B cell (primary cell): ENCODE measurements at regions not wholly inside any gene's neighbourhood (a gene's known extent, or its start where the extent isn't known, plus 50 kb on each side); places are given as distances from the start of the nearest gene placed in this dataset.

Experiments
- CTCF ChIP-seq: fragments of 200-600 bp; IDR thresholded peaks from one replicate; pipeline ENCODE4 v1.8.0; 2022; ENCODE audit warnings: antibody characterized with exemption, mild to moderate bottlenecking
- EZH2 ChIP-seq: IDR thresholded peaks from 2 replicates; pipeline ENCODE4 v1.6.1; 2012; ENCODE audit warnings: borderline replicate concordance, low read depth, mild to moderate bottlenecking, moderate library complexity, low read length; ENCODE audit not compliant: insufficient read depth, poor library complexity, severe bottlenecking

GRCh38 chr12:42962384-42962783, 372.8 kb upstream of the PRICKLE1 start:
- TF ChIP-seq CTCF (no peak), EZH2 (no peak)
